Psoas muscle (tissue), 7 donors: ENCODE measurements at regions not wholly inside any gene's neighbourhood (a gene's known extent, or its start where the extent isn't known, plus 50 kb on each side); places are given as distances from the start of the nearest gene placed in this dataset.

ENCODE experiments used
- ATAC-seq, 4 donors: fragments of 200-7000 bp; cut with Tn5 transposase; one replicate each; pipeline ENCODE4 v1.9.1; 2020; ENCODE audit warnings: moderate library complexity in 3 of 4, mild to moderate bottlenecking in 2 of 4
- DNase-seq, 2 donors: peaks; one replicate each; pipeline ENCODE4 v3.0.0-alpha.2; 2020
- H3K27ac ChIP-seq: fragments of 200-600 bp; one replicate; pipeline ENCODE4 v1.8.0; 2022
- H3K27me3 ChIP-seq, 3 donors: fragments of 200-600 bp in 1 of 3; one replicate each; pipeline versions ENCODE4 v1.6.1 to v1.8.0; 2013 to 2022; ENCODE audit warnings: low read length in 2 of 3, mild to moderate bottlenecking in 2 of 3, moderate library complexity in 1 of 3; ENCODE audit not compliant: insufficient read depth in 3 of 3
- H3K36me3 ChIP-seq, 2 donors: fragments of 200-600 bp in 1 of 2; one replicate each; pipeline versions ENCODE4 v1.6.1 to v1.8.0; 2013 to 2022; ENCODE audit warnings: low read depth in 1 of 2, mild to moderate bottlenecking in 1 of 2, moderate library complexity in 1 of 2; ENCODE audit not compliant: insufficient read depth in 1 of 2
- H3K4me1 ChIP-seq: fragments of 200-600 bp; one replicate; pipeline ENCODE4 v1.8.0; 2022
- H3K4me3 ChIP-seq: fragments of 200-600 bp; one replicate; pipeline ENCODE4 v1.8.0; 2022; ENCODE audit warnings: mild to moderate bottlenecking
- H3K9me3 ChIP-seq: fragments of 200-600 bp; one replicate; pipeline ENCODE4 v1.8.0; 2022
- WGBS, 3 donors: extraction: QIAGEN DNeasy Blood & Tissue Kit; methylation state at CpG; one replicate each; pipeline versions ENCODE4 v1.1.6 to v1.1.7; 2013; 5-methylcytosine and 5-hydroxymethylcytosine counted together
- intact Hi-C, 2 donors: fragments of 100-400 bp; cut with DNase I; formaldehyde crosslinking; loops; one replicate each; pipeline versions ENCODE4 v1.11.0 to v1.14.2; 2022
- TF ChIP-seq, protein P1 (sequence below): fragments of 200-600 bp; IDR thresholded peaks from one replicate; pipeline ENCODE4 v1.8.0; 2022; ENCODE audit warnings: antibody characterized with exemption
- donor health status: healthy with polysubstance abuse.
- donor health status: DM: no; HTN: no; CAD: no; lungs with moderate emphysema.
- donor health status: Bipolar disorder and iron deficiency.
- donor health status: healthy.
- donor health status: DM: yes; HTN: yes; CAD: no.
- donor health status: DM: no; HTN: no; CAD: no.
- donor health status: DM: yes; HTN: yes; CAD: no.

DNA sequence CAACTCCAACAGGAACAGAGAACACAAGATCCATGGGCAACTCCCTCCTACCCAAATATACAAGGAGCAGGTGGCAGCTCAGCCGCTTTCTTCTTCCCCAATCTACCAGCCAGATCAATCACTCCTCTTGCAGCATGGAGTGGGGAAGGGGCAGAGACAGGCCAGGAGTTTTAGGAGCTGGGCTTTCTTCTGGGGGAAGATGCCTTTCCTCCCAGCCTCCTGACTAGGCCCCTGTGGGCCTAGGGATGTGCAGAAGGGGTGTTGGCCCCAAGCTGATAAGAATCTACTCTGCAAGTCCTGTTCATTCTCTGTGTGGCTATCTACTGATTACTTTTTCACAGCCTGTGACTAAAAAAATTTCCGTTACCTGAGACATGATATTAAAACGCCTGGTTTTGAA lies 189.0 kb downstream of the BCAS1 start:
- peaks cover 0 to 3% (median 0%) of the 10 kb centered on the region in 3 donors for H3K27me3 ChIP-seq
- H3K9me3 ChIP-seq = no peaks in the 10 kb centered on the region
- H3K27ac ChIP-seq = no peak overlapping the region
- intact Hi-C loops = no loop called here
- H3K4me1 ChIP-seq = no peaks in the 10 kb centered on the region
- no peak overlapping the region for H3K4me3 ChIP-seq
- TF ChIP-seq, protein P1, sequence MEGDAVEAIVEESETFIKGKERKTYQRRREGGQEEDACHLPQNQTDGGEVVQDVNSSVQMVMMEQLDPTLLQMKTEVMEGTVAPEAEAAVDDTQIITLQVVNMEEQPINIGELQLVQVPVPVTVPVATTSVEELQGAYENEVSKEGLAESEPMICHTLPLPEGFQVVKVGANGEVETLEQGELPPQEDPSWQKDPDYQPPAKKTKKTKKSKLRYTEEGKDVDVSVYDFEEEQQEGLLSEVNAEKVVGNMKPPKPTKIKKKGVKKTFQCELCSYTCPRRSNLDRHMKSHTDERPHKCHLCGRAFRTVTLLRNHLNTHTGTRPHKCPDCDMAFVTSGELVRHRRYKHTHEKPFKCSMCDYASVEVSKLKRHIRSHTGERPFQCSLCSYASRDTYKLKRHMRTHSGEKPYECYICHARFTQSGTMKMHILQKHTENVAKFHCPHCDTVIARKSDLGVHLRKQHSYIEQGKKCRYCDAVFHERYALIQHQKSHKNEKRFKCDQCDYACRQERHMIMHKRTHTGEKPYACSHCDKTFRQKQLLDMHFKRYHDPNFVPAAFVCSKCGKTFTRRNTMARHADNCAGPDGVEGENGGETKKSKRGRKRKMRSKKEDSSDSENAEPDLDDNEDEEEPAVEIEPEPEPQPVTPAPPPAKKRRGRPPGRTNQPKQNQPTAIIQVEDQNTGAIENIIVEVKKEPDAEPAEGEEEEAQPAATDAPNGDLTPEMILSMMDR = no peak
- H3K36me3 ChIP-seq = no peaks in the 10 kb centered on the region
- no peak for DNase-seq
- ATAC-seq = no peak
- 93 to 94% (median 94%) methylated on average over 3 of the region's 3 CpGs for WGBS, 3 donors

DNA sequence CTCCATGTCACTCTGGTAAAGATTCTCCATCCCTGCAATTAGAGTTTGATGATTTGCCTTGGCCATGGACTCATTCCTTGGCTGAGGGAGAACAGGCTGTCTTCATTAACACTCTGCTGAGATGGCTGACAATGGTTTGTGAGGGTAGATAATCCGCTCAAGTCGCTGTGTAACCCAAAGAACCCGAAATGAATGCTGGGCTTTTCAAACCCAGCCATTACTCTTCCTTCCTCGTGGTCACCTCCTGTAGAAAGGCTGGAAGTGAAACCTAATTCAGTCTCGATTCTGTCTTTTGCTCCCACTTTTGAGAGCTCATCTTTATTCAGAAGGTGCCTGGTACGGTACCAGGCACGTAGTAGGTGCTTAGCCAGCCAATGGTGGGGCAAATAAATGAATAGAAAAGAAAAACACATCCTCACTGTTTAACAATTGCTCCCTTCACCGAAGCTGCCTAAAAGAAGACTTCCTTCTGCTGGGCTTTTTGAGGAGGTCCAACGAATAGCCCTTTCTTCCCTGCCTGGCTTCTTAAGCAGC lies 190.2 kb downstream of the BCAS1 start:
- TF ChIP-seq, protein P1 = no peak

DNA sequence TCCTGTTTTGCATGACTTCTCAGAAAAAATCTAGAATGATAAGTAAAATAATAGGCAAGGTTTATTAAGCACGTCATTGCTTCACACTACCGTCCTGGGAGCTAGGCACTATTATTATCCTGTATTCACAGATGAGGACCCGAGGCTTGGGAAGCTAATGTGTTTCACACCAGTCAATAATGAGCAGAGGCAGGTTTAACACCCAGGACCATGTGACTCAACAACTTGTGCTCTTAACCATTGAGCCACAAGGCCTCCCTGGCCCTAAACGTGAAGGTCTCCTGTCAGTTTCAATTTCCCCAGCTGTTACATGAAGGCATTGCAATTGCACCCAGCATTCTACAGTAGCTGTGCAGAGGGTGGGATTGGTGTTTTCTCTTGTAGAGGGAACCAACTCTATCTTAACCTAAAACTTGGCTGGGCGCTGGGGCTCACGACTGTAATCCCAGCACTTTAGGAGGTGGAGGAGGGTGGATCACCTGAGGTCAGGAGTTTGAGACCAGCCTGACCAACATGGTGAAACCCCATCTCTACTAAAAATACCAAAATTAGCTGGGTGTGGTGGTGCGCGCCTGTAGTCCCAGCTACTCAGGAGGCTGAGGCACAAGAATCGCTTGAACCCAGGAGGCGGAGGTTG lies 191.2 kb downstream of the BCAS1 start:
- TF ChIP-seq, protein P1 = no peak
- DNase-seq (no peak), ATAC-seq (no peak)
- H3K4me1 ChIP-seq = no peaks in the 10 kb centered on the region
- no peak overlapping the region for H3K4me3 ChIP-seq
- intact Hi-C loops = no loop called here
- H3K27me3 ChIP-seq = peaks cover 0 to 1% (median 0%) of the 10 kb centered on the region in 3 donors
- no peaks in the 10 kb centered on the region for H3K36me3 ChIP-seq
- no peaks in the 10 kb centered on the region for H3K9me3 ChIP-seq
- H3K27ac ChIP-seq = no peak overlapping the region
- 64 to 72% (median 64%) methylated on average over 10 of the region's 10 CpGs for WGBS, 3 donors

More for the DNA sequence above, 190.2 kb downstream of the BCAS1 start:
- ATAC-seq (no peak), DNase-seq (no peak)
- Histone ChIP-seq H3K4me3 (no peak overlapping the region), H3K4me1 (no peaks in the 10 kb centered on the region), H3K9me3 (no peaks in the 10 kb centered on the region), H3K27ac (no peak overlapping the region), H3K36me3 (no peaks in the 10 kb centered on the region), H3K27me3 (peaks cover 0 to 1% (median 0%) of the 10 kb centered on the region in 3 donors)
- intact Hi-C loops = no loop called here
- 86 to 91% (median 90%) methylated on average over 9 of the region's 9 CpGs for WGBS, 3 donors

DNA sequence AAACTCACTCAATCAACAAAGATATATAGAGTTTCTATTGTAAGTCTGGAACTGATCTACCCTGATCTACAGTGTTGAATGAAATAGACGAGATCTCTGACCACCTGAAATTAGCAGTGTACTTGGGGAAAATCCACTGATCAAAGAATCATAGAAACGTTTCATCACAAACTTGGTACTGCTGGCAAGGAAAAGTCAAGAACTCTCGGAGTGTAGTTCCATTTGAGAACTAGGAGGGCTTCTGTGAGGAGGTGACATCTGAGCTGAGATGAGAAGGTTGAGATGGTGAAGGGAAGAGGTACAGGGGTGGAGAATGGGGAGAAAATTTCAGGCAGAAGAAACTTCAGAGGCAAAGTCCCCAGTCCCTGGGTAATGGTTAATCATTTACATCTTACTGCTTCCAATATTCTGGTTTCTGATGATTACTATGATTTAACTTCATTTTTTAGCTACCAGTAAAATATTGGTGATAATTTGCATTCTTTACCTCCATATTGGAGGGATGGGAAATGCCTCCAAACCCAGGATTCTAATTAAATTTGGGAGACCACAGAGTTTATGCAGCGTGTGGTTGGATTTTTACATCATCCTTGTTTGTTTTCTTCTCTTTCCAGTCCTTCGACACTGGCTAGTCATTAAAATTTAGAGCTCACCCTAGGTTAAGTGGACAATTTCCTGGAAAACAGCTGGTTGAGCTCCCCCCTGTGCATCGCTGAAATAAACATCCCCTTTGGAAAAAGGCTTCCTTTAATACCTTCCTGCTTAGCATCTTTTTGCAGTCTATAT lies 191.9 kb downstream of the BCAS1 start:
- H3K9me3 ChIP-seq = no peaks in the 10 kb centered on the region
- H3K36me3 ChIP-seq = no peaks in the 10 kb centered on the region
- intact Hi-C loops = no loop called here
- H3K4me3 ChIP-seq = no peak overlapping the region
- 57 to 64% (median 57%) methylated on average over 6 of the region's 6 CpGs for whole genome bisulfite sequencing, 3 donors
- ATAC-seq (no peak), DNase-seq (no peak)
- no peaks in the 10 kb centered on the region for H3K4me1 ChIP-seq
- TF ChIP-seq, protein P1 = no peak
- H3K27me3 ChIP-seq = peaks cover 0 to 1% (median 0%) of the 10 kb centered on the region in 3 donors
- H3K27ac ChIP-seq = no peak overlapping the region
